GM18498 (cell line): ENCODE measurements at regions not wholly inside any gene's neighbourhood (a gene's known extent, or its start where the extent isn't known, plus 50 kb on each side); places are given as distances from the start of the nearest gene placed in this dataset.

Source experiments
- ATAC-seq: cut with Tn5 transposase; IDR thresholded peaks from one replicate; pipeline ENCODE4 v1.9.1; 2021; ENCODE audit warnings: mild to moderate bottlenecking, moderate library complexity; ENCODE audit not compliant: unreplicated experiment

- ATAC-seq: no peak
Measured at GRCh38 chr4:111537871-111538270, 607.4 kb upstream of the FAM241A start.

DNA sequence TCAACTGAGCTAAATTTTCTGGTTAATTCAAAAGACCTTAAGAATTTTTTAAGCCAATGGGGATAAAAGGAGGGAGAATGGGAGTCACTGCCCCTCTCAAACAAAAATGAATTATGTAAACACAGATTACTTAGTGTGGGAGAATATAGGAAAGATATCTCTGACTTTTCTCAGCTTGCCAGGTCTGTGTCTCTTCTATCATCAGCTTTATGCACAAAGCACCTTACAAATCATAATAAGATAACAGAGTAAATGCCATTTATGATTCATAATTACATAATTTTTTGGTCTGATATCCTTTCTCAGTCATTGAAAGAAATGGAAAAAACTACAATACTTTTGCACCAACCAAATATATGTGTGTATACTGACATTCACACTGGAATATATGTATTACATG lies 604.6 kb upstream of the FAM241A start:
- ATAC-seq: no peak

- no peak for ATAC-seq
Measured at GRCh38 chr4:111542056-111542455, 603.2 kb upstream of the FAM241A start.

DNA sequence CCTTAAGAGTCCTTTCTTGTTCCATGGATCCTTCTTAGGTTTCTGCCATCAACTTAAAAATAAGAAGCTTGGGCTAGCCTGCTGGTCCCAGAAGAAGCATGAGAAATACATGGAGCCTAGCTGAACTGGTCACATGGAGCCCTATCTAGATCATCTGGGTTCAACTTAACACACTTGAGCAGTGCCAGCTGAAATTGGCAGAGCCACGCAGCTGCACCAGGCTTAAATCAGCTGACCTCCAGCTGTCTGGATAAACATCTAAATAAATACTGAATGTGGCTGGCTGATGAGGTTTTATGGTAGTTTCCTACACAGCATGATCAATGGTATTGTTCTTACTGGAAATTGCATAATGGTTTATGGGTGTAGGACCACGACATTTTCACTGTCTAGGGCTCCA lies 598.4 kb upstream of the FAM241A start:
- ATAC-seq: no peak

- no peak for ATAC-seq
Measured at GRCh38 chr4:111556141-111556781, 589.0 kb upstream of the FAM241A start.

DNA sequence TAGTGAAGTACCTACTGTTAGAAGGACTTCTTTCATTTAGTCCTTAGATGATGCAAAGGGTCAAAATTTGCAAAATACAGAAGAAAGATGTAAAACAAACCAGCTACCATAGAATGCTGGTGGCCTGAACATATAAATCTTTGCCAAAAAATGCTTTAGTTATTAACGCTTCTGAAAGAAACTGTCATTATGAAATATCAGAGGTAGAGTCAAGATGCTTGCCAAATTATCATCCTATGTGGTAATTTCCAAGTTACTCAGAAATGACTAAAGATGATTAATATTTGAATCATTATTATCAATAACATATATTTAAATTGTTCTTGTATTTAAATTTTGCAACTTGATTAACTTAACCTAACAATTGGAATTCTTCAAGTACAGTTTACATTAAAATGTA lies 588.4 kb upstream of the FAM241A start:
- ATAC-seq: no peak

- no peak for ATAC-seq
Measured at GRCh38 chr4:111562826-111563225, 582.4 kb upstream of the FAM241A start.

DNA sequence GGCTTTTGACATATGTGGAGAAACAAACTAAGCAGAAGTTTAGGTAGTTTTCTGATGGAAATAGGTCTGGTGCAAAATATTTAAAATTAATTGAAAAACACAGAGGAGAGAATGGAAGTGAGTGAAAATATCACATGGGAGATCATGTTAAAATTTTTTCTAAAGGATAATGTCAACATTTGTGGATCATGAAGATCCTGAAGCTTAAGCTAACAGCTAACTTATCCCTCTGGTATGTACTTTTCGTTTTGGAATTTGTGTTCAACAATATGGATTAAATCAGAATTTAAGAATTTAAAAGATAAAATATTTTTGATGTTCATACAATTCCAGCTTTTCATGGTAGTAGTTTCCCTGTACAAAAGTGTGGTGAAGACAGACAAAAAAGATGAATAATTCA lies 572.8 kb upstream of the FAM241A start:
- no peak for ATAC-seq

GRCh38 chr4:111573386-111573785 lies 571.9 kb upstream of the FAM241A start:
- ATAC-seq: no peak

DNA sequence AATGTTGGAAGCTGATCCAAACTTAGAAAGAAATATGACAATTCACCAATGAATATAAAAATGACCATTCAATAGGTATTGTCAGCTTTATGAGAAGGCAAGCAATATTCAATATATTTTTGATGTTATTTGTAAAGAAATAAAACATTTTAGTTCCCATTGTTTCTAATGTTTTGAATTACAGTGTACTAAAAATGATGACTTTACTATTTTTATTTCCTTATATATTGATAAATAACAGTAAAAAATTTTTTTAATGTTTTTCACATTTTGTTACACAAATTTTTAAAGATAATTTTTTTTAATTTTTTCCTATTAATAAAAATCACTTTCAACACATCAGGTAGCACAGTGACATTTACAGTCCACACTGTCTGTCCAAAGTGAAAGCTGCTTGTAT lies 565.5 kb upstream of the FAM241A start:
- ATAC-seq: no peak

GRCh38 chr4:111595456-111595855 lies 549.8 kb upstream of the FAM241A start:
- no peak for ATAC-seq

GRCh38 chr4:111596491-111596890 lies 548.8 kb upstream of the FAM241A start:
- ATAC-seq: no peak

DNA sequence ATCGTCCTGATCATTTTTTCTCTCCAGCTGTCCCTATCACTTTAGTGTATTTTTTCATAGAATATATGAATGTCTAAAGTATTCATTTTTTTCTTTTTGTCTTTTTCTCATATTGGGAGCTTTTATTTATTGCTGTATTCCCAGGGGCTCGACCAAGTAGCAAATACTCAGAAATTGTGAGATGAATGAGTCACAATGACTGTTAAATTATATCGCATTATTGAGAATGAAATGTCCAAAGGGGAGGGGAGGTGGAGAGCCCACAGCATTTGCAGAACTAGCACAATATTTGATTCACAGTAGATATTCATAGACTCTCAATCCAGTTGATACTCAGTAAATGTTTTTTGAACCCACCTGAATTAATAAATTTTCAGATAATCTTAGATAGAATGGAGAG lies 543.6 kb upstream of the FAM241A start:
- no peak for ATAC-seq

DNA sequence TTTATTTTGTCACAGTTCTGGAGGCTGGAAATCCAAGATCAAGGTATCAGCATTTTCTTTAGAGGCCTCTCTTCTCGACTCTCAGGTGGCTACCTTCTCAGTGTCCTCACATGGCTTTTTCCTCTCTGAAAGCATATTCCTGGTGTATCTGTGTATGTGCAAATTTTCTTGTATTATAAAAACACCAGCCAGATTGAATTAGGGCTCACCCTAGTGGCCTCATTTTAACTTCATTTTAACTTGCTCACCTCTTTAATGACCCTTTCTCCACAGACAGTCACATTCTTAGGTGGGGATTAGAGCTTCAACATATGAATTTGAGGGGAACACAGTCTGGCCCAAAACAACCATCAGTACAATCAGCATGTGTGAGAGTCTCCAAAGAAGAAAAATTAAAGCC lies 542.4 kb upstream of the FAM241A start:
- ATAC-seq: no peak

DNA sequence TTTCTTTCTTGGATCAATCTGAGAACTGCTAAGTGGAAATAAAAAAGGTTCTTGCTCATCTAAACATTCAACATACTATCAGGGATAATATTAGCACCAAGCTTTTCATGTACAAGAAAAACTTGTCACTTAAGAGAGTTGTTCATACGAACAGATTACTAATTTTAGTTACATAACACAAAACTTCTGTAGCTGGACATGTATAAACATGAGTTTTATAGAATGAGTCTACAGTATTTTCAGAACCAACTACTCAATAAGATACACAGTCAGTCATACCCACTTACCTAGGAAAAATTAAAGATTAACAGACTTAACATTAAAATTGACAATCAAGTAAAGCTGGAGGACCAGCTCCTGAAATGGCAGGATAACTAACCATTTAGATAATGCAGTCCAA lies 540.1 kb upstream of the FAM241A start:
- ATAC-seq: no peak

DNA sequence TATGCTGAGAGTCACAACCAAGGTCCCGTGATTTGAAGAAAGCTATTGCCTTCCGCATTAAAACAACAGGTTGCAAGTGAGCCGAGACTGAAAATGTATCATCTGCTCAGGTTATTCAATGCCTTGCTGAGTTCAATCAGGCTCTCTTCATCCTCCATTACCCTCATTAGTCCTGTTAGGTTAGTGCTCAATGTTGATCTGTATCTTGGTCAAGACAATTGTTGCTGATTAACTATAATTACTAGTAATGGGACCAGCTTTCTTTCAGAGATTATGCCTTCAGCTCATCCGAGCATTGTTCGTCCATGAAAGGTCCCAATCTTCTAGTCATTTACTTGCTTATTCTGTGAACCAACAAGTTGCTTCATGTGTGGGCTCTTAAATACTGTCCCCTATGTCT lies 534.6 kb upstream of the FAM241A start:
- ATAC-seq: no peak

DNA sequence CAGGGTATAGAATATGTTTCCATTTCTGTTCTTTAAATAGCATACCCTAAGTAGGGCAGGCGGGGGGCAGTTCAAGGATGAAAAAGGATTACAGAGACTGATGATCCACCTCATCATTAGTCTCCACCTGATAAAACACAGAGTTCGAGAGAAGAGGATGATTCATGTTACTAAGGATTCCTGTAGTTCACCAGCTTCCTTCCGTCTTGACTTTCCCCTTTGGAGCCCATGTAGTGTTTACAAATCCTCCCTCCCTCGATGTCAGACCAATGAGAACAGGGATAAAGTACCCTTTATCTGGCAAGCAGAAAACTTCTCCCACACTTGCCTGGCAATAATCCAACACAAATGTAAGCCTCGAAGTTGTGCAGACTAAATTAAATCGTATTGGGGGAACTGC lies 526.3 kb upstream of the FAM241A start:
- no peak for ATAC-seq

DNA sequence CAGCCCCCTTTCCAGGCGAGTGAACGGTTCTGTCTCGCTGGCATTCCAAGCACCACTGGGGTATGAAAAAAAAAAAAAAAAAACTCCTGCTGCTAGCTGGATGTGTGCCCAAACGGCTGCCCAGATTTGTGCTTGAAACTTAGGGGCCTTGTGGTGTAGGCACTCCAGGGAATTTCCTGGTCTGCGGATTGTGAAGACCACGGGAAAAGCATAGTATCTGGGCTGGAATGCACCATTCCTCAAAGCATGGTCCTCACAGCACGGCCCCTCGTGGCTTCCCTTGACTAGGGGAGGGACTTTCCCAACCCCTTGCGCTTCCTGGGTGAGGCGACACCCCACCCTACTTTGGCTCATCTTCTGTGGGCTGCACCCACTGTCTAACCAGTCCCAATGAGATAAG lies 516.8 kb upstream of the FAM241A start:
- ATAC-seq: no peak

GRCh38 chr4:111630705-111631104 lies 514.5 kb upstream of the FAM241A start:
- no peak for ATAC-seq

DNA sequence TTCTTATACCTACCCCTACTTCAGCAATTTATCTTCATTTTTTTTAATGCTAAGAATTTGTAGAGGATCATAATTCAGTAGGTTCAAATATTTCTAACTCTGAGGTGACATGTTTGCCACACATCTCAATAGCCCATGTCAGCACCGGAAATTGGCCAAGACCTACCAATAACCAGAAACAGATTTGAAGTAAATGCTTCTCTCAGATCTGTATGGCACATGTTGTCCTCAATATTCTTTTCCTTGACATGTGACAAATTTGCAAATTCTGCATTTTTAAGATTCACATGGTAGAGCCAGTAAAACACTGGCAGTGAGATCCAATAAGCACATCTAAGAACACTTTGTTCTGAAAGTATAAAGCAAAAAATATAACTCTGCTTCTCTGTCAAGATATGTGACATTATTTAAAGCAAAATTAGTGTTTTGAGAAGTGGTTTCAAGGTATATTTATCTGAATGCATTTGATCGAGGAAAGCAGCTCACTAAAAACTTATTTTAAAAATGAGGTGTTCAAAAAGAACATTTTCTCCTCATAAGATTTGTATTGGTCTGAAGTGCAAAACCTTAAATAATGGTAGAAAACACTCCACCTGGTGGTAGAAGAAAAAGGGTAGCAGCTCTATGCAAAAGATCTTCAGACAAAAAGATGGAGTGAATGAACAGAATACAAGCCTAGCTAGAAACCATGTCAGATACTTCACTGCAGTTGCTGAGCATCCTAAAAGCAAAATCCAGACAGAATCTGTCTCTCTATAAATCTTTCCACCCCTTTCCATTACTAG lies 513.8 kb upstream of the FAM241A start:
- peak; percentile 47 for ATAC-seq

DNA sequence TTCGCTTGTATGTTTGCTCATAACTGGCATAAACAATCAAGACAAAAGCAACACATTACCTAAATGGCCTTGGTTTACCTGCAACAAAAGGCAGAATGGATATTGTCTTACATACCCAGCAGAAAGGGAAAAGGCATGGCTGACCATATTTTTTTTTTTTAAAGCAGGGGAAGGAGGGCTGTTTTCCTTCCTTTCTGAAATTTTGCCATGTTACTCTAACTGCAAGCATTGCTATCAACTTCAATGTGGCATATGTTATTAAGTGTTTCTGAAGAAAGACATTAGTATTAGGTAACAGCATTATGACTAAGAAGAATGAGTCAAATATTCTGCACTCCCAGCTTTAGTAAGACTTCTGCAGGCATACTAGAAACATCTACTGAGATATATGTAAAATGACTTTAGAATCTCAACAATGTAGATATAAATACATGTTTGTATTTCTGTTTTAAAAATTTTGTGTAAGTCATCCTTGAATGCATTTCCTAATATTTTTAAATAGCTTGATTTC lies 512.6 kb upstream of the FAM241A start:
- ATAC-seq: no peak

GRCh38 chr4:111633663-111634266 lies 511.5 kb upstream of the FAM241A start:
- no peak for ATAC-seq
